ENCODE measurements at regions not wholly inside any gene's neighbourhood (a gene's known extent, or its start where the extent isn't known, plus 50 kb on each side); places are given as distances from the start of the nearest gene placed in this dataset.
"Not testable (repeated sequence)": the region's sequence is repeated elsewhere in the genome, so short reads cannot be mapped to it uniquely, and the experiment has no call there.

DNA sequence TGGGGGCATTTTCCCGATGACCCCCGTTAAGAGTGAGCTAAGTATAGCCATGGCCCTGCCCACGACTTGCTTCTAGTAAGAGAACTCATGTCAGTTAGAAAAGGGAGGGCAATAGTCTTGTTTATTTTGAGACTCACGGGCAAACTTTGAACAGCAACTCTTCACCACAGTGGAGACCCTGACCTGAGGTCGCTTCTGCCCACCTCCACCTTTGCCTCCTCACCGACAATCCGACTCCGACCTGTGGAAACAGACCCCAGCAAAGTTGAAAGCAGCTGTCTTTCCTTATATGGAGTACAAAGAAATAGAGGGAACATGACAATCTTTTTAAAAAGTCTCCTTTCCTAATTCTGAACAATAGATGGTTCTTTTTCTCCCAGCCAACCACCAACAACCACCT is 155.0 kb upstream of the GCFC2 start:
- DNase-seq (ENCODE audit: extremely low read depth, low read depth): no peak
- no peak for TF ChIP-seq CTCF (IDR thresholded peaks at IDR 0.05; ENCODE audit: low read depth, low read length)

- TF ChIP-seq CTCF (IDR thresholded peaks at IDR 0.05; ENCODE audit: low read depth, low read length): no peak
- no peak for DNase-seq (ENCODE audit: extremely low read depth, low read depth)
Observed at GRCh38 chr2:75865083-75865482, 154.4 kb upstream of the GCFC2 start.

- DNase-seq (ENCODE audit: extremely low read depth, low read depth): no peak
- no peak for TF ChIP-seq CTCF (IDR thresholded peaks at IDR 0.05; ENCODE audit: low read depth, low read length)
Observed at GRCh38 chr2:75862547-75862946, 151.8 kb upstream of the GCFC2 start.

GRCh38 chr2:75853436-75853835 is 142.7 kb upstream of the GCFC2 start:
- no peak for TF ChIP-seq CTCF (IDR thresholded peaks at IDR 0.05; ENCODE audit: low read depth, low read length)
- no peak for DNase-seq (ENCODE audit: extremely low read depth, low read depth)

DNA sequence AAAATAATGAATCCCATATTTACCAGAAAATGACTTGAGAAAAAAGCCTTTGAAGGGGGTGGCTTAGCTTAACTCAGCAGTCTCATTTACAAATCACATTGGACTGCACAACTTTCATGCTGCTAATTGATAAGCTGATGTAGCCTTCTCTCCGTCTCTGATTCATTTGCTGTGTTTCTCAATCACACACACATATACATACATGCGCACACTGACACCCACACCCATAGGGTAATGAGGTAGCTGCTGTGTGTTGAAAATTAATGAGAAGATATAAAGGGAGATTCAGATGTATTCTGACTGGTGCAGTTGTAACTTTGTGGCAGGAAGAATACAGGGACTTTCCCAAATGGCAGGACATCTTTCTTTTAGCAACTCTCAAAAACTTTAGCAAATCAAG is 141.9 kb upstream of the GCFC2 start:
- DNase-seq (ENCODE audit: extremely low read depth, low read depth): no peak
- no peak for TF ChIP-seq CTCF (IDR thresholded peaks at IDR 0.05; ENCODE audit: low read depth, low read length)

GRCh38 chr2:75846683-75847190 is 136.0 kb upstream of the GCFC2 start:
- DNase-seq (ENCODE audit: extremely low read depth, low read depth): no peak
- TF ChIP-seq CTCF (IDR thresholded peaks at IDR 0.05; ENCODE audit: low read depth, low read length): no peak

DNA sequence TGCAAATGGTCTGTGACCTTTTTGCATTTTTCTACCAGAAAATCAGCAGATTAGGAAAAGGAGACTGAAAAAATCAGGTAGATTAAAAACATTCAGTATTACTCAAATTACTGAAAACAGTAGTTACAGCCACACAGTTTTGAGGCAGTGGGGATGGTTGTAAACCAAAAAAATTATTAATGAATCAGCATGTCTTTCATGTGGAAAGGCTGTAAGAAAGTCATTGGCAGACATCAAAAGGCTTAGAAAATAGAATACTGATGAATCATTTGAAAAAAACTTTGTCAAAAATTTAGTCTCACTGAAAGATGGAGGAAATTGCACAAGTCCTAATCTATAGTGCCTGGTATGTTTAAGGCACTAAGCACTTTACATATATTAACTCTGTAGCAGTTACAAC is 133.9 kb upstream of the GCFC2 start:
- DNase-seq (ENCODE audit: extremely low read depth, low read depth): no peak

DNA sequence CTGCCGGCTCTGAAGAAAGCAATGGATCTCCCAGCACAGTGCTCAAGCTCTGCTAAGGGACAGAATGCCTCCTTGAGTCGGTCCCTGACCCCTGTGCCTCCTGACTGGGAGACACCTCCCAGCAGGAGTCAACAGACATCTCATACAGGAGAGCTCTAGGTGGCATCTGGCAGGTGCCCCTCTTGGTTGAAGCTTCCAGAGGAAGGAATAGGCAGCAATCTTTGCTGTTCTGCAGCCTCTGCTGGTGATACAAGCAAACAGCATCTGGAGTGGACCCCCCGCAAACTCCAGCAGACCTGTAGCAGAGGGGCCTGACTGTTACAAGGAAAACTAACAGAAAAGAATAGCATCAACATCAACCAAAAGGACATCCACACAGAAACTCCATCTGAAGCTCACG is 123.9 kb upstream of the GCFC2 start:
- not testable (repeated sequence) for DNase-seq (ENCODE audit: extremely low read depth, low read depth)

More for the DNA sequence above, 133.9 kb upstream of the GCFC2 start:
- no peak for TF ChIP-seq CTCF (IDR thresholded peaks at IDR 0.05; ENCODE audit: low read depth, low read length)
